Fibroblast of villous mesenchyme (primary cell): ENCODE measurements at regions not wholly inside any gene's neighbourhood (a gene's known extent, or its start where the extent isn't known, plus 50 kb on each side); places are given as distances from the start of the nearest gene placed in this dataset.
"Not testable (repeated sequence)": the region's sequence is repeated elsewhere in the genome, so short reads cannot be mapped to it uniquely, and the experiment has no call there.

Source experiments
- DNase-seq: peaks from one replicate; pipeline ENCODE4 v3.0.0-alpha.2; 2010; ENCODE audit warnings: low read depth
- H3K4me3 ChIP-seq: 2 replicates; pipeline ENCODE4 v1.5.1; 2011; ENCODE audit warnings: low read depth, mild to moderate bottlenecking, low read length
- TF ChIP-seq, protein P1 (sequence below): IDR thresholded peaks from 2 replicates; pipeline ENCODE4 v1.5.1; 2012; ENCODE audit warnings: low read depth, mild to moderate bottlenecking, low read length; ENCODE audit not compliant: insufficient read depth

DNA sequence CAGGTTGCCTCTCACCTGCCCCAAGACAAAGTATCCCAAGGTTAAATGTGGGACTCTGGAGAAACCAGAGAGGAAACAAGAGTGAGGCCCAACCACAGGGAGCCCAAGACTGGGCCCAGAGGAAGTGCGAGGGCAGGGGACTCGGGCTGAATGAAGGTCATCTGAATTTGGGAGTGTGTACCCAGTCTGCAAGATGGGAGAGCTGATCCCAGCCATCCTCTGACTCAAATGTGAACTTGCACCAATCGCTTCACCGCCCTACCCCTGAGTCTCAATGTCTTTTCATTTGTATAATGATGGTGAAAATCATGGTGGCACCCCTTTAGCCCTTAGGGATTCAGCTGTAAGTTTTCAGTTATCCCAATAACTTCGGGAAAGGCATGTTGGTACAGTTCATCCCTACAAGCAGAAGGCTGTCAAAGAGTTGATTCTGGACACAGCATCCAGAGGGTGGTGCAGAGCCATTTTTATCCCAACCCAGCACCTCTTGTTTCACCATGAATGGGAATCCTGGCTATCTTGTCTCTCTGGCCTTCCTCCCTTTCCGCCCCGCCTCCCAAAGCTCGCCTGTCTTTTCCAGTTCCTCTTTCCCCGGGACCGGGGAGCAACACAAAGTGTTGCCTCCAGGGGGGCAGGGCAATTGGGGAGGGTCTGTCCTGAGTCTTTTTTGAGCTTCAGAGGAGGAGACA is 123.4 kb downstream of the NUFIP1 start:
- no peak overlapping the region for H3K4me3 ChIP-seq
- no peak for DNase-seq
- TF ChIP-seq, protein P1, sequence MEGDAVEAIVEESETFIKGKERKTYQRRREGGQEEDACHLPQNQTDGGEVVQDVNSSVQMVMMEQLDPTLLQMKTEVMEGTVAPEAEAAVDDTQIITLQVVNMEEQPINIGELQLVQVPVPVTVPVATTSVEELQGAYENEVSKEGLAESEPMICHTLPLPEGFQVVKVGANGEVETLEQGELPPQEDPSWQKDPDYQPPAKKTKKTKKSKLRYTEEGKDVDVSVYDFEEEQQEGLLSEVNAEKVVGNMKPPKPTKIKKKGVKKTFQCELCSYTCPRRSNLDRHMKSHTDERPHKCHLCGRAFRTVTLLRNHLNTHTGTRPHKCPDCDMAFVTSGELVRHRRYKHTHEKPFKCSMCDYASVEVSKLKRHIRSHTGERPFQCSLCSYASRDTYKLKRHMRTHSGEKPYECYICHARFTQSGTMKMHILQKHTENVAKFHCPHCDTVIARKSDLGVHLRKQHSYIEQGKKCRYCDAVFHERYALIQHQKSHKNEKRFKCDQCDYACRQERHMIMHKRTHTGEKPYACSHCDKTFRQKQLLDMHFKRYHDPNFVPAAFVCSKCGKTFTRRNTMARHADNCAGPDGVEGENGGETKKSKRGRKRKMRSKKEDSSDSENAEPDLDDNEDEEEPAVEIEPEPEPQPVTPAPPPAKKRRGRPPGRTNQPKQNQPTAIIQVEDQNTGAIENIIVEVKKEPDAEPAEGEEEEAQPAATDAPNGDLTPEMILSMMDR = no peak

GRCh38 chr13:44863641-44864040 is 125.6 kb downstream of the NUFIP1 start:
- DNase-seq, H3K4me3 ChIP-seq: not testable (repeated sequence)

- TF ChIP-seq, protein P1 = no peak
- no peak for DNase-seq
- no peak overlapping the region for H3K4me3 ChIP-seq
Measured at GRCh38 chr13:44860454-44860853, 128.8 kb downstream of the NUFIP1 start.

DNA sequence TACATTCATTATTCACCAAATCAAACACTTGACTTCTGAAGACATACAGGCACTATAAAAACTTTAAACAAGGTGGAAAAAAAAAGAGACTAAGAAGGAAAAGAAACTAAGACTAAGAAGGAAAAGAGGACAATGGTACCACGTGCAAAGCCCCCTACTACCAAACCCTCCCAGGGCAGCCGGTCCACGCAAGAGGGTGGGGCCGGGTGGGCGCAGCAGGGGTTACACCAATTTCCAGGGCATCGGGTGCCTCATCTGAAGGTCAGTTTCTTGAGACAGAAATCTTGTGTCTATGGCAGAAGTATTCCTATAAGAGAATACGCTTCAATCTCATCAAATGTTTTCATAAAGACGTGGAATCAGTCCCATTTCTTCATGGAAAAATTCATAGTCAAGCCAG is 131.5 kb downstream of the NUFIP1 start:
- TF ChIP-seq, protein P1 = no peak
- no peak overlapping the region for H3K4me3 ChIP-seq
- no peak for DNase-seq

GRCh38 chr13:44857061-44857460 is 132.2 kb downstream of the NUFIP1 start:
- TF ChIP-seq, protein P1 = no peak
- no peak for DNase-seq
- no peak overlapping the region for H3K4me3 ChIP-seq

GRCh38 chr13:44855860-44856259 is 133.4 kb downstream of the NUFIP1 start:
- no peak overlapping the region for H3K4me3 ChIP-seq
- TF ChIP-seq, protein P1 = no peak
- DNase-seq = no peak

DNA sequence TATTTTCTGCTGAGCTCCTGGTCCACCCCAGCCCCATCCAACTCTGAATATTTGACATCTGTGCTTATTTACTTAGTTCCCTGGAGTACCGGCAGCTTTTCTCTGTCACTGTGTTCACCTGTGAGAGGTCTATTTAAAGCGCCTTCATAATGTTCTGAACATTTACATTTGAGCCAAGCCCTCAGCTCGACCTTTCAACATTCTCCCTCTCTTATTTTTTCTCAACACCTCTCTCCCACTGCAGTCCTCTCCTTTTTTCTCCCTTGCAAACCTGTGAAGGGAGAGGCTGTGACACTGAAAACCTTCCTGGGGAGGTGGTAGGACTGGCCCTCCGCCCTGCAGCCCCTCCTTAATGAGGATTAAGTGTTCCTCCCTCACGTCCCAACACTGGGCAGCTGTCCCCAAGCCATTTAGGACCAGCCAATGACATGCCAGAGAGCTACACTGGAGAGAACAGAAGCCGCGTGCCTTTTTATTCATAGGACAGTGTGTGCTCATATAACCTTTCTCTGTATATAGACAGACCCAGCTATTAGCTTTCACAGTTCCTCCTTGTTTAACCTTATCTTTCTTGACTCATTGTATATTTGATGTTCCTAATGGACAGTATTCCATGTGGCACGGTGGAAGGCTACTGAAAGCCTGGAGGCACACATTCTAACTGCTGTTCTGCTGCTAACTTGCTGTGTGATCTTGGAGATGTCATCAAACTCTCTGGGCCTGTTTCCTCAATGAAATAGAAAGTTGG is 134.8 kb downstream of the NUFIP1 start:
- TF ChIP-seq, protein P1 = no peak
- no peak overlapping the region for H3K4me3 ChIP-seq
- no peak for DNase-seq
